K562 (cell line): ENCODE measurements at regions not wholly inside any gene's neighbourhood (a gene's known extent, or its start where the extent isn't known, plus 50 kb on each side); places are given as distances from the start of the nearest gene placed in this dataset.

Experiments
- ATF3 ChIP-seq, 2 experiments: fragments of 450-650 bp in 1 of 2; sonication (generic) in 1 of 2; formaldehyde crosslinking in 1 of 2; IDR thresholded peaks in 1 of 2; conservative IDR thresholded peaks in 1 of 2; 2 replicates each; pipeline versions ENCODE4 v1.6.1 to v1.8.1; 2016 to 2023; ENCODE audit warnings: mild to moderate bottlenecking in 2 of 2, moderate library complexity in 2 of 2, inconsistent platforms in 1 of 2, missing genetic modification reagents in 1 of 2
- BMI1 ChIP-seq: fragments of 150-350 bp; IDR thresholded peaks from 2 replicates; pipeline ENCODE4 v1.6.1; 2014; ENCODE audit warnings: low read length
- CEBPB ChIP-seq: fragments of 450-650 bp; IDR thresholded peaks from 2 replicates; pipeline ENCODE4 v1.6.1; 2016; ENCODE audit warnings: missing genetic modification characterization, missing compliant biosample characterization
- CEBPG ChIP-seq, 3 experiments: fragments of 200-800 bp in 1 of 3; sonication (Bioruptor generic) in 1 of 3; sonication (generic) in 1 of 3; formaldehyde crosslinking in 1 of 3; IDR thresholded peaks in 2 of 3; conservative IDR thresholded peaks in 1 of 3; 2 replicates each; pipeline versions ENCODE4 v1.6.1 to v1.8.0; 2016 to 2022; ENCODE audit warnings: missing compliant biosample characterization in 2 of 3, missing genetic modification characterization in 2 of 3, mild to moderate bottlenecking in 1 of 3, missing genetic modification reagents in 1 of 3
- CTCF ChIP-seq, 3 experiments: IDR thresholded peaks in 2 of 3; conservative IDR thresholded peaks in 1 of 3; 2 replicates each; pipeline ENCODE4 v1.5.1; 2011 to 2012; ENCODE audit warnings: low read length in 3 of 3, mild to moderate bottlenecking in 3 of 3, control low read depth in 2 of 3, improper control_type of control experiment in 1 of 3, inconsistent platforms in 1 of 3, low read depth in 1 of 3, mixed read lengths in 1 of 3, moderate library complexity in 1 of 3; ENCODE audit not compliant: insufficient read depth in 2 of 3
- HMG20A ChIP-seq: fragments of 450-650 bp; formaldehyde crosslinking; conservative IDR thresholded peaks from 2 replicates; pipeline ENCODE4 v1.4.0; 2020; ENCODE audit warnings: mild to moderate bottlenecking, mixed read lengths
- HNRNPUL1 ChIP-seq: fragments of 200-400 bp; formaldehyde crosslinking; IDR thresholded peaks from 2 replicates; pipeline ENCODE4 v1.6.1; 2017; ENCODE audit warnings: low read length
- MAX ChIP-seq: sonication (generic); formaldehyde crosslinking; IDR thresholded peaks from 2 replicates; pipeline ENCODE4 v1.9.0; 2022; ENCODE audit warnings: mild to moderate bottlenecking, missing genetic modification reagents
- POLR2A ChIP-seq: fragments of 450-650 bp; conservative IDR thresholded peaks from 2 replicates; pipeline ENCODE4 v1.6.1; 2016
- RERE ChIP-seq: sonication (generic); formaldehyde crosslinking; IDR thresholded peaks from 2 replicates; pipeline ENCODE4 v1.8.0; 2023; ENCODE audit warnings: missing genetic modification reagents, mild to moderate bottlenecking, borderline replicate concordance
- SRF ChIP-seq, 2 experiments: fragments of 250-450, 450-650 bp in 1 of 2; sonication (Bioruptor Pico) in 1 of 2; sonication (generic) in 1 of 2; formaldehyde crosslinking; IDR thresholded peaks; 2 replicates each; pipeline versions ENCODE4 v1.5.0 to v1.5.1; 2020 to 2022; ENCODE audit warnings: mild to moderate bottlenecking in 1 of 2, missing genetic modification reagents in 1 of 2
- ZBED1 ChIP-seq: IDR thresholded peaks from 2 replicates; pipeline ENCODE4 v1.6.1; 2014

GRCh38 chr2:35163948-35164347, 1191.6 kb upstream of the CRIM1 start:
- TF ChIP-seq CTCF (IDR thresholded peaks at IDR 0.05 in 2 of 3, conservative IDR thresholded peaks at IDR 0.05 in 1 of 3; ENCODE audit: insufficient read depth in 2 of 3, low read depth in 1 of 3, low read length in 3 of 3): no peak
- no peak for TF ChIP-seq MAX (CRISPR knock-in tag)
- TF ChIP-seq HMG20A: no peak
- no peak for TF ChIP-seq ATF3 (IDR thresholded peaks at IDR 0.05)
- no peak for TF ChIP-seq ATF3 (CRISPR knock-in tag; conservative IDR thresholded peaks at IDR 0.05)
- TF ChIP-seq RERE (CRISPR knock-in tag): no peak
- no peak for TF ChIP-seq CEBPG (CRISPR knock-in tag; IDR thresholded peaks at IDR 0.05)
- TF ChIP-seq CEBPG (tag; conservative IDR thresholded peaks at IDR 0.05 in 1 of 2, IDR thresholded peaks at IDR 0.05 in 1 of 2): no peak
- no peak for TF ChIP-seq BMI1
- no peak for TF ChIP-seq ZBED1
- no peak for TF ChIP-seq CEBPB (tag)
- no peak for TF ChIP-seq SRF (CRISPR knock-in tag; IDR thresholded peaks at IDR 0.05)
- TF ChIP-seq POLR2A: no peak
- TF ChIP-seq HNRNPUL1: no peak
